ENCODE measurements at regions not wholly inside any gene's neighbourhood (a gene's known extent, or its start where the extent isn't known, plus 50 kb on each side); places are given as distances from the start of the nearest gene placed in this dataset.

- no peak for DNase-seq (ENCODE audit: low read depth)
These were observed 220.1 kb downstream of the OSR1 start for GRCh38 chr2:19138264-19138825.

DNA sequence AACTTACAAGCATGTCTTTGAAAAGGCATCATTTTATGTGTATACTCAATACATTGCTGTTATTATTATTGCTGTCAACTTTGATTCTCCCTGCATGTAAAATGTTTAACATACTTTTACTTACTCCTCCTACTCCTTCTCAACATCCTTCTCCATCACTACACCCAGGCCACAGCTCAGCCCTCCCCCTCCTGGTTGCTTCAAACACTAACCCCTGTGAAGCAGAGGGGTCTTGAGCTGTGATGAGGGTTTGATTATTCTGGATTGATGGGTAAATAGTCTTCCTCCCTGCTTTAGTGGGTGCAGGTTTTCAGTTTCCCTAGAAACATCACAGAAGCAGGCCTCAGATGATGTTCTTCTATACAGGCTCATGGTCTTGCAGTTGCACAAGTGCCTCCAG, 221.0 kb downstream of the OSR1 start:
- no peak for DNase-seq (ENCODE audit: low read depth)

DNA sequence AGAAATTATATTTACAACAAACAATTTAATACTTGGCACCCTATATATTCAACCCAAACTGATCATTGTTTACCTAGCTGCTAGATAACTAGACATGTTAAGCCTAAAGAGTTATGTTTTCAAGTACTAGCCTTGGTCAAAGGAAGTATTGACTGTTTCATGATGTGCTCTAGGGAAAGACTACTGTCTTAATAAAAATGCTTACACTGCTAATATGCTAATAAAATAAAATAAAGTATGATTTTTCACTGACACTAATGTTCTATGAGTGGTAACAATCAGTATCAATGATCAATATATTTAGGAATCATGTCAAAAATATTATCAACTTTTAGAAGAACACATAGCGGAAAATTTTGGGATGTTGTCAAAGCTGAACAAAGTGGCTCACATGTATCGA, 225.5 kb downstream of the OSR1 start:
- no peak for DNase-seq (ENCODE audit: low read depth)

DNA sequence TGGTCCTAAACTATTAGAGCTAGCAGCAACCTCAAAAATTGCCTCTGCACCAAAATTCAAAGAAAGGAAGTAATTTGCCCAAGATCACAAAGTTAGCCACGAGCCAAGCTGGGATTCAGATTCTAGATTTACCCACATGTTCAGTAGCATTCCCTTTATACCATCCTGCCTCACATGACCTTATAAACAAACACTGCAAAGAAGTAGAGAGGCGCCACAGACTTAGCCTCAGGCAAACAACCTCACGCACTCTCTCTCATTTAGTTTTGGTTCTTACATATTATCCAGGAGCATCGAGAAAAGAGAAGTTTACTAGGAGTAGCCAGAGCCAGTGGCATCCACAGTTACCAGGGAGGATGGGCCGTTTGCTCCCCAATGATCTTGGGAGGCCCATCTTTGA, 226.6 kb downstream of the OSR1 start:
- no peak for DNase-seq (ENCODE audit: low read depth)

GRCh38 chr2:19128148-19128547, 230.3 kb downstream of the OSR1 start:
- DNase-seq (ENCODE audit: low read depth): no peak

DNA sequence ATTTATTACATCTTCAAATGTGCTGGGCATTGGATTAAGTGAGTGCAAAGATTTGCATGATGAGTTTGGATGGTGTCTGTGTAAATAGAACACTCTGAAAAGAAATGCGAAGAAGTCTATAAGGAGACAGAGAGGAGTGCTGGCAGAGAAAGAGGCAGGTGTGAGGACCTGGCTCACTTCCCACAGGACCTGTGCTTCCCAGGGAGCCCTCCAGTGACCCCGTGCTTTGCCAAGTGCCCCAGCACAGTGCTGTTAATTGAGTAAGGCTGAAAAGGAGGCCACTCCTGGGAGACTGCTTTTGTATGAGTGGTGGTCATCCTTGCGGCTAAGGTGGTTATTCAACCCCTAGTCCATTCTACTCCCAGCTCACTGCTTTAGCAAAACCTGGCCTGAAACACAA, 230.8 kb downstream of the OSR1 start:
- no peak for DNase-seq (ENCODE audit: low read depth)

GRCh38 chr2:19125901-19126680, 232.3 kb downstream of the OSR1 start:
- no peak for DNase-seq (ENCODE audit: low read depth)

GRCh38 chr2:19124135-19124534, 234.3 kb downstream of the OSR1 start:
- peak; percentile 94 for DNase-seq (ENCODE audit: low read depth)

GRCh38 chr2:19123556-19123955, 234.9 kb downstream of the OSR1 start:
- DNase-seq (ENCODE audit: low read depth): no peak

- no peak for DNase-seq (ENCODE audit: low read depth)
These were observed 236.2 kb downstream of the OSR1 start for GRCh38 chr2:19122220-19122619.

GRCh38 chr2:19120941-19121750, 237.3 kb downstream of the OSR1 start:
- peak; percentile 95 for DNase-seq (ENCODE audit: low read depth)

- DNase-seq (ENCODE audit: low read depth): no peak
These were observed 238.2 kb downstream of the OSR1 start for GRCh38 chr2:19120181-19120580.

GRCh38 chr2:19119326-19120001, 239.0 kb downstream of the OSR1 start:
- DNase-seq (ENCODE audit: low read depth): no peak

- no peak for DNase-seq (ENCODE audit: low read depth)
These were observed 241.5 kb downstream of the OSR1 start for GRCh38 chr2:19116918-19117317.

DNA sequence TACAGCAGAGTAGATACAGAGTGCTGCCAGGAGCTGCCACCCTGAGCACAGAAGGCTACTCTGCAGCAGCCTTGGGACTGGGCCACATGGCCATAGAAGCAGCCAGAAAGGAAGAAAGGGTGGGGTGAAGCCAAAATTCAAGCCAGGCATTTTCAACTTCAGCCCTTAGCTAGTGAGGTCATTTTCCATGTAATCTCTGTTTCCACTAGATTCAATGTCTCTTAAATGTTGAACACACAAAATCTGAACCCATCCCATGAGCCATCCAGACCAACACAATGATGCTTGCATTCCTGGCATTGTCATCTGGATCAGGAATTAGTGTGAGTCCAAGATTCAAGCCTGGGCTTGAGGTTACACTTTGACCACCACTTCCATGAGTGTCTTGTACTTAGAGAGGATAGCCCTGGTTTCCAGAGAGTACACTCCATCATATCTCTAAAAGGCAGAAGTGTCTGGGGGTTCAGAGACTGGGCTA, 243.6 kb downstream of the OSR1 start:
- peak; percentile 20 for DNase-seq (ENCODE audit: low read depth)

DNA sequence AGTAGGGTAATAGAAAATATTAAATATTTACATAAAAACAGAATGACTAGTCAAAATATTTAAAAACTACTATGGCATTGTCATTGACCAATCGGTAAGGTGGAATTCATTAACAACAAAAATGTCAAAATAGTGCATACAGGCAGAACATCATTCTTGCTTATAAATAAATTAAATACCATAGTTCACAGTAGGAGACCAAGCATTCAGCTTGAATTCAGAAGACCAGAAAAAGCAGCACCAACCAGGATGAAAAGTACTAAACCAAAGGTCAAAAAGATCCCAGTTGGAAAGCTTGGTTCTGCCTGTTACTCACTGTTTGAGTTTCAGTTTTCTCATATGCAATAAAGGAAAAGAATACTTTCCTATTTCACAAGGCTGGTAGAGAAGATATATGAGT, 244.3 kb downstream of the OSR1 start:
- DNase-seq (ENCODE audit: low read depth): no peak

GRCh38 chr2:19111354-19111753, 247.1 kb downstream of the OSR1 start:
- no peak for DNase-seq (ENCODE audit: low read depth)

GRCh38 chr2:19109518-19109917, 248.9 kb downstream of the OSR1 start:
- no peak for DNase-seq (ENCODE audit: low read depth)

GRCh38 chr2:19106376-19106775, 252.0 kb downstream of the OSR1 start:
- no peak for DNase-seq (ENCODE audit: low read depth)

GRCh38 chr2:19104503-19104902, 253.9 kb downstream of the OSR1 start:
- no peak for DNase-seq (ENCODE audit: low read depth)

DNA sequence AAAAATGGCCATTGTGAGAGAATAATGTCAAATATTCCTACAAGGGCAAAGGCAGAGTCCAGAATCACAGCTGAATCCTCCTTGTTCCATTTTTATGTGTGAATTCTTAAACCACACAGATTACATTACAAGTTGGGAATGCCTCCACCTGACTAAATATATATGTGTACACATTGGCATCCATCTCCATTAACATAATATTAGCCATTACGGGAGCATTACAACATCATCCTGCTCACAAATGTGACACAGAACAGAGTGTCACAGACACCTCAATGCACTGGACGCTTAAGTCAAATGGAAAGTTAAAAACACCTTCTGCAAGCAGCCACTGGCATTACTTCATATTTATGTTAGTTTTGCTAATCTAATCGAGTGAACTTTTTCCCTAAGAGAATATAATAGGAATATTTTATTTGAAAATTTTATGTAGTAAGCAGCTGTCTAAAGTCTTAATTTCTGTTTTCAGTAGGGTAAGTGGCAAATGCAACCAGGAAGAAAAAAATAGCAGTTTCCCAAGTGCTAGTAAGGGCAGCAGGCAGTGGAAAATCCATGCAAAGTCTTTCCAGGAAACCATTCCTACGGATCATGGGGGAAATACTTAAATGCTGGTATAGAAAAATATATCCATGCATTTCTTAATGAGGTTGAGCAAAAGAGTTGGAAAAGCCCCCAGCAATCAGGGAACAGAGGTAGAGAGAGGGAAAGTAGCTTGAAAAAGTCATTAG, 255.6 kb downstream of the OSR1 start:
- no peak for DNase-seq (ENCODE audit: low read depth)

DNA sequence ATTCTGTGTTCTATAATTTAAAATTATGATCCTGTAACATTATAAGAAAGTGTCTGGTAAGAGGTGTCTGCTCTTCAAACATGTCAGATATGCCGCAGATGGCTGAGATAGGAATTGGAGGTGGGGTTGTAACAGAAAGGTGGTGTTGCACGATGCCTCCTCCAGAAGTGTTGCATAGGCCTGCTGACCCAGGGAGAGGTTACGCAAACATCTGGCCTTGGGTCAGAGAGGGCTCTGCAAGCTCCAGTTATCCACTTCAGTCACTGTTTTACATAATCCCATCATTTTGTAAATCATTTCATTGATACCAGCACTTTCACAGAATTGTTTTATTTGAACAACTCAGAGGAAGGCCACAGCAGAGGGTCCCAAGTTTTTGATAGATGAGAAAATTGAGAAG, 256.5 kb downstream of the OSR1 start:
- DNase-seq (ENCODE audit: low read depth): no peak

Data from ELR (cell line).